ENCODE measurements at regions not wholly inside any gene's neighbourhood (a gene's known extent, or its start where the extent isn't known, plus 50 kb on each side); places are given as distances from the start of the nearest gene placed in this dataset.
"Not testable (repeated sequence)": the region's sequence is repeated elsewhere in the genome, so short reads cannot be mapped to it uniquely, and the experiment has no call there.

DNA sequence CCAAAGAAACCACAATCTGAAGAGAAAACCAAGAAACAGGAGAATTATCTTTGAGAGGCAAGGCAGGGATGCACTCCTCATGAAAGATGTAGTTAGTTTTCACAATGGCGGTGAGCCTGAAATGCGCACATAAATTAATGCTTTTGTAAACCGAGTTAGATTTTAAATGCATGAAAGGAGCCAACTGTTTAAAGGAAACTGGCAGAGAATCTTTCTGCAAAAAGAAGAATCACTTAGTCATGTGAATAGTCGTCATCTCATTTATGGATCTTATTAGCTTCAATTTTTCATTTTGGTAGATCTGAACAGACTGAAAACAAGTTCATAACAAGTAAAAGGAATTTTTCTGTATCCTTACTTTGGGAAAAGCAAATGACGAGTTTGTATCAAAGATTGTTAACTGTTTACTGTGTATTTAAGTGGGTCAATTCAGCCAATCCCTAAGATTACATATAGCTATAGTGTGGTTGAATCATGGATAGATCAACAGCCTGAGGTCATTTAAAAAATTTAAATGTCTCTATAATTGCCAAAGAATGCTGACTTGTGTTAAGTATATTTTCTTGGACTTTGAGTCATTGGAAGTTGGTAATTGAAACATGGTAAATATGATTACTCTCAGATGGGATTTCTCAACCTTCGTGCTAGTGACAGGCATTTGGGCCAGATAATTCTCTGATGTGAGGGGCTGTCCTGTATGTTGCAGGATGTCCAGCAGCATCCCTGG, 226.6 kb upstream of the KAZN start:
- ATAC-seq (no peak), DNase-seq (ENCODE audit: low spot score) (no peak)

DNA sequence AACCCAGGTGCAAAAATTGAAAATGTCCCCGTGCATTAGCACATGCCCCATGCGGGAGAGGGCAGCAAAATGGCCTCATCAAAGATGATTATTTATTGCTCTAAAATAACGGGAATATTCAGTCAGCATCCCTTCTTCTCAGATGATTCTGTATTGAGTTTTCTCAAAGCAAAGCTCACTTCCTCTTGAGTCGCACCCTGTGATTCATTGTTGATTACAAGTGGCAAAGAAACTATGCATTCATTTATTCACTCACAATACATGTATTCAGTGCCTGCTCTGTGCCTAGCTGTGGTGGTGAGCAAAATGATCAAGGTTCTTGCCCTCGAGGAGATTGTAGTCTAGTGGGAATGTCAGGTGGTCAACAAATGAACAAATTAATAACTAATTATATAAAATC, 226.0 kb upstream of the KAZN start:
- ATAC-seq (no peak), DNase-seq (ENCODE audit: low spot score) (no peak)

DNA sequence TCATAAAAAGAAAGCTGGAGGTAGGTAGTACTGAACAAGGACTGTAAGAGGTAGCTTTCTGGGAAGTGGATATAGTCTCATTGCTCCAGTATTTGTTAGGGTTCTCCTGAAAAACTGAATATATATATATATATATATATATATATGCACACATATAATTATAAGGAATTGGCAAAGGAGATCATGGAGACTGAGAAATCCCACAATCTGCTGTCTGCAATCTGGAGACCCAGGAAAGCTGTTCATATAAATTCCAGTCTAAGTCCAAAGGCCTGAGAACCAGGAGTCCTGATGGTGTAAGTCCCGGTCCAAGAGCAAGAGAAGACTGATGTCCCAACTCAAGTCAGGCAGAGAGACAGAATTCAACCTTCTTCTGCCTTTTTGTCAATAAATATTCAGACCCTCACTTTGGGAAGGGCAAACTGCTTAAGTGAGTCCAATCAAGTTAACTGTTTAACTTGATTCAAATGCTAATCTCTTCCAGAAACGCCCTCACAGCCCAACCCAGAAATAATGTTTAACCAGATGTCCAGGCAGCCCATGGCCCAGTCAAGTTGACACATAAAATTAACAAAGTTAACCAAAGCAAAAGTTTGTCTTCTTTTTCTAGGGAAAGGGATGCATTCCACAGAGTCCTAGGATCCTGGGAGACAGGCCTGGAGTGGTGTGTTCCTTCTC, 225.3 kb upstream of the KAZN start:
- no peak for DNase-seq (ENCODE audit: low spot score)
- no peak for ATAC-seq

DNA sequence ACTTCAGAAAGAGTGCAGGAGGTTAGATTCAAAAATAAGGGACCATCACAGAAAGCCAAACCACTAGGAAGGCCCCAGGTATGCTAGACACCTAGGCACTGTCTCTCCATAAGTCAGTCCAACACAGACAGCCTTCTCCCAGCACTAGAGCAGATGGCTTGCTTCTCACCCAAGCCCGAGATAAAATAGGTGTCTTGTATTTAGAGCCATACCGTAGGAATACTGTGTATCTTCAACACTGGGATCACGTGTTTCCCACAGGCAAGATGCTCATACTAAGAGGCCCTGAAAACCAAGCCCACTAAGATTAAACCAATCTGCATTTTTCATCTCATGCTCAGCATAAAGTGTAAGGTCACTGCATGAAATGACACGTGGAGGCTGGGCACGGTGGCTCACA, 223.3 kb upstream of the KAZN start:
- DNase-seq (ENCODE audit: low spot score) (no peak), ATAC-seq (no peak)

DNA sequence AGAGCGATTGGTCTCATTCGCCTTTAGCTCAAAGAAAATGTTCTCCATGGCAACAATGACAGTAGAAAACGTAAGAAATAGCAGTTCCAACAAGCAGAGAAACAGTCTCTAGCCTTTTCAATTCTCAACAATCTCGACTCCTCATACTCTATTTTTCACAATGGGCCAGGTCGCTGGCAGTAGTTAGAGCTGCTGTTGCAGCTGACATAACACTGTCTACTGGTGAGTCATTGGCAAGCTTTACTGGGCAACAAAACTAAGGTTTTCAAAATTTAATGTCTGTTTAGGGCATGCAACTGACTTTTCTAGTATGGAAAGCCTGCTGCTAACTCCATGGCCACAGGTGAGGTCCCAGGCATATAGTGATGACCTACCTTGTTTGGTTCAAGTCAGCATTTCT, 221.1 kb upstream of the KAZN start:
- DNase-seq (ENCODE audit: low spot score) (no peak), ATAC-seq (no peak)

DNA sequence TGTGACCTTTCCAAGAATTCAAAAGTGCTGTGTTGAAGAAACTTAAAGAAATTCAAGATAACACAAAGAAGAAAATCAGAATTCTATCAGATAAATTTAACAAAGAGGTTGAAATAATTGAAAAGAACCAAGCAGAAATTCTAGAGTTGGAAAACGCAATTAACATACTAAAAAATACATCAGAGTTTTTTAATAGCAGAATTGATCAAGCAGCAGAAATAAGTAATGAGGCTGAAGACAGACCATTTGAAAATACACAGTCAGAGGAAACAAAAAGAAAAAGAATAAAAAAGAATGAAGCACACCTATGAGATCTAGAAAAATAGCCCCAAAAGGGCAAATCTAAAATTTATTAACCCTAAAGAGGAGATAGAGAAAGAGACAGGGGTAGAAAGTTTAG, 218.1 kb upstream of the KAZN start:
- ATAC-seq, result no peak

DNA sequence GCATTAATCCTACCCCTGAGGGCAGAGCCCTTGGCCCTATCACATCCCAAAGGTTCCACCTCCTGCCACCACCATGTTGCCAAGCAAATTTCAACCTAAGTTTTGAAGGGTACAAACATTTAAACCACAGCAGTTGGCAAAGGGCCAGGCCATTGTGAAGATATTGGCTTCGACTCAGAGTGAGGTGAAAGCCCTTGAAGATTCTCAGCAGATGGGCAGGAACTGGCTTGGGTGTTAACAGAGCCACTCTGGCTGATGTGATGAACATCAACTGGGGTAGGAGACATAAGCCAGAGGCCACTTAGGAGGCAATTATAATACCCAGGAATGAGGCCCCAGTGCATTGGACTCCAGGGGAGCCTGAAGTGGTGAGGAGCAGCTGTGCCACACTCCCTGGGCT, 207.7 kb upstream of the KAZN start:
- ATAC-seq (no peak), DNase-seq (ENCODE audit: low spot score) (no peak)

More for the DNA sequence above, 218.1 kb upstream of the KAZN start:
- DNase-seq (ENCODE audit: low spot score), result no peak

DNA sequence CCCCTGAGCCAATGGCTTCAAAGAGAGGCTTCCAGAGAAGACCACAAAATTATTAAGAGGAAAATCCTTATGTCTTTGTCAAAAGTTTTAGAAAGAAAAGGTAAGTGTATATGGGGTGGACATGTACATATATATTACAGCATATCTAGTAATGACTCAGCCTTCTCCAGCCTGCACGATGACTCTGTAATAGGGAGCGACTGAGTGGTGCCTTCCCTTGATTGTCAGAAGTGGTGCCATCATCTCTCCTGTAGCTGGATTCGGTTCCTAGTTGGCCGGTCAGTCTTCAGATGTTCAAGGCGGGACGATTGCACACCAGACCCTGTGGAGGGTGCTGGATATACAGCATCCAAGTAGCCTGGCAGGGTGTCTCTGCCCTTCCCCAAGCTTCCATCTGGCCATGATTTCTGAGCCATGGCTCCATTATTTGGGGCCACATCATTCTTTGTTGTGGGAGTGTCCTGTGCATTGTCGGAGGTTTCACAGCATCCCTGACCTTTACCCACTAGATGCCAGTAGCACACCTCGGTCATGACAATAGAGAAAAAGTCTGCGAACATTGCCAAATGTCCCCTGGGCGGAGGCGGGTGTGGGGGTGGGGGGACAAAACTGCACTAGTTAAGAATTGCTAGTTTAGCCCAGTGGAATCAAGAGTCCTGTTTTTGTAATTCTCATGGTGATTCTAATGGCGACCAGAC, 206.2 kb upstream of the KAZN start:
- no peak for ATAC-seq
- no peak for DNase-seq (ENCODE audit: low spot score)

DNA sequence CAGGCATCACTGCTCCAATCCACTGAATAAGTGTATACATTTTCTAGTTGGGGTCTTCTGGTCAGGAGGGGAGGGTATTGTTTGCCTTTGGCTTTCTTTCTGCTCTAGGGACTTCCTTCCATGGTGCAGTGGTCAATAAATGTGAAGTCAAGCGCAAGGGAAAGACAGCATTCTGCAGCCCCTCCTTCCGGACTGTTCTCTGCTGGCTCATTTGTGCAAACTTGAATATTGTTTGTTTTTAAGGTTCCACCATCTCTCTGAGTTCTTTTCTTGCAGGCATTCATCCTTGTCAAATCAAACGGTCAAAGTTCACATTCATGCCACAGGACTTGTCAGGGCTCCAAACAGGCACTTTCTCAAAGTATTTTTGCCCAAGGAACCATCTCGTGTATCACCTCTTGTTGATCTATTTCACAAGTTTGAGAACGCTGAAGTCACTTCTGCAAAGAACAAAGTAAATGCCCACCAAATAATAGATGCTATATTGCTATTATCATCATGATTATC, 205.6 kb upstream of the KAZN start:
- DNase-seq (ENCODE audit: low spot score) (no peak), ATAC-seq (no peak)

DNA sequence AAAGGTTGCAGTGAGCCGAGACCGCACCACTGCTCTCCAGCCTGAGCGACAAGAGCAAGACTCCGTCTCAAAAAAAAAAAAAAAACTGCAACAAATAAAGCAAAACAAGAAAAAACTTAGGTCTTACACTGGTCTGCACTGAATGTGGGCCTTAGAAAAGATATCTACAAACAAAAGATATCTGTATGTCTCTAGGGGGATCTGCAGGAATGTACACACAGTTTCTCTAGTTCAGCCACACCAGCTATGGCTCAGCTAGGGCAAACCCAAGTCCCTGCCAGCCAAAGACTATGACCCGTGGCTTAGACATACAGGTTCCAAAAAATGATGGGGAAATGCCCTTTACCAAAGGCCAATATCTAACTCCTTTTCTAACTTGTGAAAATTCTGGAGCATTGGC, 202.4 kb upstream of the KAZN start:
- ATAC-seq (no peak), DNase-seq (ENCODE audit: low spot score) (no peak)

DNA sequence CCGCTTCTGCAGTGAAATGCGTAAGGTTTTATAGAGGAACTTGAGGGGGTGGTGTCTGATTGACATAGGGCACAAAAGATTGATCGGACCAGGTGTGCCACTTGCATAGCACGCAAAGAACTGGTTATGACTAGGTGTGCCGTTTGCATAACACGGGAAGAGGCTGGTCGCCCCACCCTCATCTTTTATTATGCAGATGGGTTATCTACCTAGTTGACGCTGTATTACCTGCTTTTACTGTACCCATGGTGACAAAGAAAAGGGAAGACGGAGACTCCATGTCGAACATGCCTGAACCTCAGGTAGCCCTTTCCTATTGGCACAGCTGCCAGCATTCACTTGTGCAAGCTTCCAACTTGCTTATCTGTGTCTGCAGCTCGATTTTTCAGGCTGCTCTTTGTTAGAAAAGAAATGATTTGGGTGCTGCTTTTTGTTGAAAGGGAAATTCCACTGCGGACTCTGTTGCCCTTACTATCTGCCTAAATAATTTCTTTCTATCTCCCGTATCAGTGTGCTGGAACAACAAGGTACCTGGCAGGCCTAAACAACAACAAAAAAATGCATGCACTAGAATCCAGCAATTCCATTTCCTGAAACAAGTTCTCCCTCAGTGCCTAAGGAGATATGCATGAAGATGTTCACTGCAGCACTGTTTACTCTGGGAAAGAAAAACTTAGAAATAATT, 194.4 kb upstream of the KAZN start:
- ATAC-seq (no peak), DNase-seq (ENCODE audit: low spot score) (no peak)

DNA sequence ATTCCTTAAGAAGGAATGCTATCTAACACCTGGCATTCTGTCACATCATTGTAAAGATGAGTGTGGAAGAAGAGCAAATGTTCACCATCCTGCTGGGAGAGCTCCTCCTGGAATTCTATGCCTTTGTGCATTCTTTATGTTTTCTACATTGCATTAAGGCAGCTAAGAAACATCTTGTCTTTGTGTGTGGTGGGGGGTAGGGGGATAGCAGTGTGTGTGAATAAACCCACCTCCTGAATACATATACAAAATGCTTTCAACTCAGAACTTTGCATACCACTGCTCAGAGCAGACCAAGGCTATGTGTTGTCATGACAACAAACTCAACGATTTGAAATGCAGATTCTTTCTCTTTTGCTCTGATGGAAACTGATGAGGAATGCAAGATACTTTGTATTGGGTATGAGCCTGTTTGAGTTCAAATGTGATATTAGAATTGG, 193.6 kb upstream of the KAZN start:
- DNase-seq (ENCODE audit: low spot score) (no peak), ATAC-seq (no peak)

DNA sequence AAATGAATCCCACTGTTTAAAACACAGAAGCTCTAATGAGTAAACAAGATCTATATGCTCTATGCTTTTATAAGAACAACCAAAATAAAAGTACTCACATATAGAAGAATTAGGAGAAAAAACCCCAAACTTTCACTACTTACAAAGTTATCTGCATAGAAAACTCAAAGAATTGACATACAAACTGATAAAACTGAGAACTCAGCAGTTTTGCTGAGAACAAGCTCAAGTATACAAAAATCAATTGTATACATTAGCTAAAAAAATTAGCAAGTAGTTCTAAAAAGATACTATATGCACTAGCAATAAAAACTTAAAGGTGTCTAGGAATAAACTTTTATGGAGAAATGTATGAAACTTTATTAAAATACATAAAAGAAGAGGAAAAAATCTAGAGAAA, 186.2 kb upstream of the KAZN start:
- ATAC-seq, result no peak
- DNase-seq (ENCODE audit: low spot score), result no peak

DNA sequence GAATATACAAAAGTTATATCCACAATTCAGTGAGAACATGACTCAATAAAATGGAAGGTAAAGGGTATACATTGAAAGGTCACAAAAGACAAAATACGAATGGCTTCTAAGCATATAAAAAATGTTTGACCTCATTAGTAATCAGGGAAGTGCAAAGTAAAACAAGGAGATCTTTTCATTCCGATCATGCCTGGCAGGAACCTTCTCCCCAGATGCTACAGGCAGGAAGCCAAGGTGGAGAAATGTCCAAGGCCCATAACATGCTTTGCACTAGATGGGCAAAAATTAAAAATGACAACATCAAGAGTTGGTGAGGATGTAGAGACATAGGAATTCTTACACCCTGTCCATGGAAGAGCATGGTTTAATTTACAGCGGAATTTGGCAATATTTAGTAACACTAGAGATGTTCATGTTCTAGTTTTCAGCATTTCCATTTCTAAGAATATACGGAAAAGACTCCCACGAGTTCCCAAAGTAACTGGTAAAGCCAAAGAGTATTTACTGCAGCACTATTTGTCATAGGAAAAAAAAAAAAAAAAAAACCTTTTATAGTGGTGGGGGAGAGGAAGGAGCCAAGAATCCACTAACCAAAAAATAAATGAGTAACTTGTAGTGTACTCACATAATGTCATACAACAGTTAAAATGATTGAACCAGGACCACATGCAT, 184.5 kb upstream of the KAZN start:
- ATAC-seq, result no peak
- no peak for DNase-seq (ENCODE audit: low spot score)

DNA sequence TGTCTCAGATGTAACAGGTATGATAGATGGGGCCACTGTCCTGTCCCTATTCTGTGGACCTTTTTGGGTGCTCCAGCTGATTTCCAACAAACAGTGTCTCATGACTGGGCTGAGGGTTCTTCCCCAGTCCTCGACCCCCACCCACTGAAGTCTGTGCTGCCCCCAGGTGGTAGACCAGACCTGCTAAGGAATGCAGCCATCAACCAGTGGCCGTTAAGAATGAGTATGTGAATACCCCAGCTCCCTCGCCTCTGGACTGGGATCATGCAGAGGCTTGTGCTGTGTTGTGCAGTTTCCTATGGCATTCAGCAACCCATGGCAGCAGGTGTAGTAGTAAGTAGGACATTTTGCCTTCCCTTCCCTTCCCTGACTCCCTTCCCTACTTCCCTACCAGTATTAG, 183.1 kb upstream of the KAZN start:
- ATAC-seq, result no peak
- no peak for DNase-seq (ENCODE audit: low spot score)

DNA sequence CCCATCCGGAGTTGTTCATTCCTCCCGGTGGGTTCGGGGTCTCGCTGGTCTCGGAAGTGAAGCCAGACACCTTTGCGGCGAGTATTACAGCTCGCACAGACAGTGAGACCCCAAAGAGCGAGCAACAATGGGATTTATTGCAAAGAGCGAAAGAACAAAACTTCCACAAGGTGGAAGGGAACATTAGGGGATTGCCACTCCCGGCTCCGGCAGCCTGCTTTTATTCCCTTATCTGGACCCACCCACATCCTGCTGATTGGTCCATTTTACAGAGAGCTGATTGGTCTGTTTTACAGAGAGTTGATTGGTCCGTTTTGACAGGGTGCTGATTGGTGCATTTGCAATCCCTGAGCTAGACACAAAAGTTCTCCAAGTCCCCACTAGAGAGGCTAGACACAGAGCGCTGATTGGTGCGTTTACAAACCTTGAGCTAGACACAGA, 178.7 kb upstream of the KAZN start:
- not testable (repeated sequence) for ATAC-seq; DNase-seq (ENCODE audit: low spot score)

DNA sequence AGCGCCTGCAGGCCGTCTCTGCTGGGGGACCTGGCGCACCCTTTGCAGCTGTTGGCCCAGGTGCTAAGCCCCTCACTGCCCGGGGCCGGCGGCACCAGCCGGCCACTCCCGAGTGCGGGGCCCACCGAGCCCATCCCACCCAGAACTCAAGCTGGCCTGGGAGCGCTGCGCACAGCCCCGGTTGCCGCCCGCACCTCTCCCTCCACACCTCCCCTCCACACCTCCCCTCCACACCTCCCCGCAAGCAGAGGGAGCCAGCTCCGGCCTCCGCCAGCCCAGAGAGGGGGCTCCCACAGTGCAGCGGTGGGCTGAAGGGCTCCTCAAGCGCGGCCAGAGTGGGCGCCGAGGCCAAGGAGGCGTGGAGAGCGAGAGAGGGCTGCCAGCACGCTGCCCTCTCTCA, 177.8 kb upstream of the KAZN start:
- DNase-seq (ENCODE audit: low spot score) (no peak), ATAC-seq (no peak)

DNA sequence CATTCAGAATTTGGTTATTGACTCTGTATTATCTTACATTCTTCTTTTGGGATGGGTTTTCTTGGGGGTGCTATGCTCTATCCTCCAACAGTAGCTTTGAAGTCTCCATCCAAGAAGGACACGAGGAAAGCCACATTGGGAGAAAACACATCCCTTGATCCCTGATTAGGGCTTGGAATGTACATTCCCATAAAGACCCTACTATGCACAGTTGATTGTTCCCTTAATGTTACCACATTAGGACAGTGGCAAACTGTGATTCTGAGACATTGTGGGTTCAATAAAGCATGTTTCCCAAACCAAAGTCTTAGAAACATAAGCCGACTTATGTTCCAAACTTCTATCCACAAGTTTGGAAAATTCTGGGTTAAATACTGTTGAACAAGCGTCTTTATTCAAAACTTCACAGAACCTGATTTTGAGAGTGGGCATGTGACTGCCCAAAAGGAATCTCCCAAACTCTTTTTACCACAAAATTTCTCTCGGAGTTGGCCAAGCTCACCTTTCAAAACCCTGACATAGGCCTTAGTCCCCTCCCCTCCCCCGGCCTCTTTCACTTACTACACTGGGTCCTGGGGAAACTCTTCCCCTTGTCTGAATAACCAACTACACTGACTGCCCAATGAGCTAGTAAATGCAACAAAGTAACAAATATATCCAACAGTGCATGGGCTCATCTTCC, 177.0 kb upstream of the KAZN start:
- ATAC-seq (no peak), DNase-seq (ENCODE audit: low spot score) (no peak)

DNA sequence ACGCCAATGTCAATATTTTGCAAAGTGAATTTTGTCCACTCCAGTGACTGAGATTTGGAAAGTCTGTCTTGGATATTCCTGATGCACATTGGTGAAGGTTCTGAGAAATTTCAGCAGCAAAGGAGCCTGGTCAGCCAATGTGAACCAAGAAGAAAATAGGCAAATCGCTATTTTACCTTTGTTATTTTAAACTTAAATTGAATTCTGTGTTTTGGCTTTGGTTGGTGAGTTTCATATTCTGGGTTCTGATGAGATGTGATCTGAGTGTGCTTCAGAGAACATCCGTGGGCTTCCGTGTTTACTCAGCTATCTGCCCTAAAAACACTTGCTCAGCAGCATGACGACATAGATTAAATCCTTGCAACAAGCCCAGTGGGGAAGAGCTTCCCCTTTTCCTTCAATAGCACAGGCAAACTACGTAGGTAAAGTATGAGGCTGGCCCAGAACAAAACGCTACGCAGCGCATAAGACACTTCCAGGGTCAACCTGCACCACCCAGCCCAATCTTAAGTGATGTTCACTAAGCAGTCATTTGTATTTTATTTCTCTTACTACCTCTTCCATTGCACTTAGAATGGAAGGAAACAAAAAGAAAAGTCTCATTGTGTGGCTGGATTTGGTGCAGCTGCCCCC, 176.4 kb upstream of the KAZN start:
- DNase-seq (ENCODE audit: low spot score), result no peak

More for the DNA sequence above, 176.4 kb upstream of the KAZN start:
- no peak for ATAC-seq
